ENCODE measurements at regions not wholly inside any gene's neighbourhood (a gene's known extent, or its start where the extent isn't known, plus 50 kb on each side); places are given as distances from the start of the nearest gene placed in this dataset.

- TF ChIP-seq SKIL (CRISPR knock-in tag; IDR thresholded peaks at IDR 0.05; ENCODE audit: borderline replicate concordance) (no peak), ZNF136 (CRISPR knock-in tag; IDR thresholded peaks at IDR 0.05; ENCODE audit: low read depth) (0 out of 2 replicates have a peak, but pooled peaks have one; percentile 34), ZNF703 (CRISPR knock-in tag; IDR thresholded peaks at IDR 0.05; ENCODE audit: borderline replicate concordance) (no peak), ZNF672 (CRISPR knock-in tag; IDR thresholded peaks at IDR 0.05) (no peak), SIN3B (IDR thresholded peaks at IDR 0.05; ENCODE audit: low read length) (no peak), ZSCAN29 (CRISPR knock-in tag; conservative IDR thresholded peaks at IDR 0.05) (no peak), GPBP1L1 (CRISPR knock-in tag; IDR thresholded peaks at IDR 0.05) (no peak), GABPB1 (CRISPR knock-in tag; IDR thresholded peaks at IDR 0.05) (peak; percentile 45; the same call in 1 of the 2 replicates), HOXA9 (CRISPR knock-in tag; IDR thresholded peaks at IDR 0.05; ENCODE audit: borderline replicate concordance) (no peak), ZNF792 (CRISPR knock-in tag; IDR thresholded peaks at IDR 0.05) (no peak), NR2F1 (CRISPR knock-in tag; IDR thresholded peaks at IDR 0.05) (no peak), ZFP41 (CRISPR knock-in tag; IDR thresholded peaks at IDR 0.05; ENCODE audit: borderline replicate concordance) (no peak), ZNF616 (CRISPR knock-in tag; IDR thresholded peaks at IDR 0.05; ENCODE audit: low read depth) (no peak), NONO (IDR thresholded peaks at IDR 0.05) (no peak), NONO (CRISPR knock-in tag; conservative IDR thresholded peaks at IDR 0.05) (0 out of 2 replicates have a peak, but pooled peaks have one; percentile 48), ZSCAN12 (CRISPR knock-in tag; IDR thresholded peaks at IDR 0.05) (no peak), GABPA (IDR thresholded peaks at IDR 0.05; ENCODE audit: low read depth, low read length) (no peak), GABPA (CRISPR knock-in tag; IDR thresholded peaks at IDR 0.05; ENCODE audit: low read depth) (no peak), ZNF883 (CRISPR knock-in tag; IDR thresholded peaks at IDR 0.05; ENCODE audit: not compliant biosample characterization) (no peak), GATAD2A (CRISPR knock-in tag; IDR thresholded peaks at IDR 0.05) (no peak; the same call in 1 of the 2 replicates)
- TF ChIP-seq, protein P1, sequence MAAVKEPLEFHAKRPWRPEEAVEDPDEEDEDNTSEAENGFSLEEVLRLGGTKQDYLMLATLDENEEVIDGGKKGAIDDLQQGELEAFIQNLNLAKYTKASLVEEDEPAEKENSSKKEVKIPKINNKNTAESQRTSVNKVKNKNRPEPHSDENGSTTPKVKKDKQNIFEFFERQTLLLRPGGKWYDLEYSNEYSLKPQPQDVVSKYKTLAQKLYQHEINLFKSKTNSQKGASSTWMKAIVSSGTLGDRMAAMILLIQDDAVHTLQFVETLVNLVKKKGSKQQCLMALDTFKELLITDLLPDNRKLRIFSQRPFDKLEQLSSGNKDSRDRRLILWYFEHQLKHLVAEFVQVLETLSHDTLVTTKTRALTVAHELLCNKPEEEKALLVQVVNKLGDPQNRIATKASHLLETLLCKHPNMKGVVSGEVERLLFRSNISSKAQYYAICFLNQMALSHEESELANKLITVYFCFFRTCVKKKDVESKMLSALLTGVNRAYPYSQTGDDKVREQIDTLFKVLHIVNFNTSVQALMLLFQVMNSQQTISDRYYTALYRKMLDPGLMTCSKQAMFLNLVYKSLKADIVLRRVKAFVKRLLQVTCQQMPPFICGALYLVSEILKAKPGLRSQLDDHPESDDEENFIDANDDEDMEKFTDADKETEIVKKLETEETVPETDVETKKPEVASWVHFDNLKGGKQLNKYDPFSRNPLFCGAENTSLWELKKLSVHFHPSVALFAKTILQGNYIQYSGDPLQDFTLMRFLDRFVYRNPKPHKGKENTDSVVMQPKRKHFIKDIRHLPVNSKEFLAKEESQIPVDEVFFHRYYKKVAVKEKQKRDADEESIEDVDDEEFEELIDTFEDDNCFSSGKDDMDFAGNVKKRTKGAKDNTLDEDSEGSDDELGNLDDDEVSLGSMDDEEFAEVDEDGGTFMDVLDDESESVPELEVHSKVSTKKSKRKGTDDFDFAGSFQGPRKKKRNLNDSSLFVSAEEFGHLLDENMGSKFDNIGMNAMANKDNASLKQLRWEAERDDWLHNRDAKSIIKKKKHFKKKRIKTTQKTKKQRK (IDR thresholded peaks at IDR 0.05; ENCODE audit: low read length), result no peak
- TF ChIP-seq, protein P2, sequence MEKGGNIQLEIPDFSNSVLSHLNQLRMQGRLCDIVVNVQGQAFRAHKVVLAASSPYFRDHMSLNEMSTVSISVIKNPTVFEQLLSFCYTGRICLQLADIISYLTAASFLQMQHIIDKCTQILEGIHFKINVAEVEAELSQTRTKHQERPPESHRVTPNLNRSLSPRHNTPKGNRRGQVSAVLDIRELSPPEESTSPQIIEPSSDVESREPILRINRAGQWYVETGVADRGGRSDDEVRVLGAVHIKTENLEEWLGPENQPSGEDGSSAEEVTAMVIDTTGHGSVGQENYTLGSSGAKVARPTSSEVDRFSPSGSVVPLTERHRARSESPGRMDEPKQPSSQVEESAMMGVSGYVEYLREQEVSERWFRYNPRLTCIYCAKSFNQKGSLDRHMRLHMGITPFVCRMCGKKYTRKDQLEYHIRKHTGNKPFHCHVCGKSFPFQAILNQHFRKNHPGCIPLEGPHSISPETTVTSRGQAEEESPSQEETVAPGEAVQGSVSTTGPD (CRISPR knock-in tag; IDR thresholded peaks at IDR 0.05), result no peak
These were observed 148.3 kb upstream of the AFDN start (continued) for GRCh38 chr6:167678102-167679101.
